Vagina (tissue), 2 donors: ENCODE measurements at regions not wholly inside any gene's neighbourhood (a gene's known extent, or its start where the extent isn't known, plus 50 kb on each side); places are given as distances from the start of the nearest gene placed in this dataset.

ENCODE experiments used
- DNase-seq, 2 donors: peaks; one replicate each; pipeline ENCODE4 v3.0.0-alpha.2; 2017; ENCODE audit errors: extremely low spot score in 2 of 2
- H3K27ac ChIP-seq: fragments of 200-600 bp; sonication (generic); one replicate; pipeline ENCODE4 v1.5.1; 2019
- H3K27me3 ChIP-seq: fragments of 200-600 bp; sonication (generic); one replicate; pipeline ENCODE4 v1.5.1; 2019
- H3K36me3 ChIP-seq, 2 donors: fragments of 200-600 bp; sonication (generic); one replicate each; pipeline ENCODE4 v1.5.1; 2017 to 2019
- H3K4me1 ChIP-seq: fragments of 200-600 bp; sonication (generic); one replicate; pipeline ENCODE4 v1.5.1; 2019
- H3K4me3 ChIP-seq, 2 donors: fragments of 200-600 bp; sonication (generic); 1 replicate in 1 of 2; 2 replicates in 1 of 2; pipeline ENCODE4 v1.5.1; 2016 to 2019
- H3K9me3 ChIP-seq: fragments of 200-600 bp; sonication (generic); one replicate; pipeline ENCODE4 v1.5.1; 2019
- POLR2A ChIP-seq, 2 donors: fragments of 450-650 bp; IDR thresholded peaks; one replicate each; pipeline ENCODE4 v1.6.1; 2017; ENCODE audit warnings: antibody characterized with exemption in 2 of 2, mild to moderate bottlenecking in 2 of 2, moderate library complexity in 2 of 2
- POLR2AphosphoS5 ChIP-seq, 2 donors: sonication (generic); formaldehyde crosslinking; IDR thresholded peaks; one replicate each; pipeline ENCODE4 v1.9.0; 2017; ENCODE audit warnings: antibody characterized with exemption in 2 of 2, mild to moderate bottlenecking in 2 of 2, low read depth in 1 of 2; ENCODE audit not compliant: insufficient read depth in 1 of 2
- intact Hi-C: fragments of 100-400 bp; cut with DNase I; formaldehyde crosslinking; loops from one replicate; pipeline ENCODE4 v1.15.1; 2023
- TF ChIP-seq, protein P1 (sequence below), 3 experiments: fragments of 450-650 bp in 2 of 3; fragments of 200-600 bp in 1 of 3; sonication (generic) in 1 of 3; IDR thresholded peaks; one replicate each; pipeline ENCODE4 v1.5.1; 2017 to 2019; ENCODE audit warnings: antibody characterized with exemption in 3 of 3, mild to moderate bottlenecking in 2 of 3, moderate library complexity in 2 of 3

- H3K27ac ChIP-seq = no peak overlapping the region
- TF ChIP-seq POLR2A (IDR thresholded peaks at IDR 0.05) (no peak), POLR2AphosphoS5 (IDR thresholded peaks at IDR 0.05; ENCODE audit: insufficient read depth in 1 of 2, low read depth in 1 of 2) (no peak)
- TF ChIP-seq, protein P1, sequence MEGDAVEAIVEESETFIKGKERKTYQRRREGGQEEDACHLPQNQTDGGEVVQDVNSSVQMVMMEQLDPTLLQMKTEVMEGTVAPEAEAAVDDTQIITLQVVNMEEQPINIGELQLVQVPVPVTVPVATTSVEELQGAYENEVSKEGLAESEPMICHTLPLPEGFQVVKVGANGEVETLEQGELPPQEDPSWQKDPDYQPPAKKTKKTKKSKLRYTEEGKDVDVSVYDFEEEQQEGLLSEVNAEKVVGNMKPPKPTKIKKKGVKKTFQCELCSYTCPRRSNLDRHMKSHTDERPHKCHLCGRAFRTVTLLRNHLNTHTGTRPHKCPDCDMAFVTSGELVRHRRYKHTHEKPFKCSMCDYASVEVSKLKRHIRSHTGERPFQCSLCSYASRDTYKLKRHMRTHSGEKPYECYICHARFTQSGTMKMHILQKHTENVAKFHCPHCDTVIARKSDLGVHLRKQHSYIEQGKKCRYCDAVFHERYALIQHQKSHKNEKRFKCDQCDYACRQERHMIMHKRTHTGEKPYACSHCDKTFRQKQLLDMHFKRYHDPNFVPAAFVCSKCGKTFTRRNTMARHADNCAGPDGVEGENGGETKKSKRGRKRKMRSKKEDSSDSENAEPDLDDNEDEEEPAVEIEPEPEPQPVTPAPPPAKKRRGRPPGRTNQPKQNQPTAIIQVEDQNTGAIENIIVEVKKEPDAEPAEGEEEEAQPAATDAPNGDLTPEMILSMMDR (IDR thresholded peaks at IDR 0.05) = no peak
- H3K27me3 ChIP-seq = no peaks in the 10 kb centered on the region
- no peaks in the 10 kb centered on the region for H3K36me3 ChIP-seq
- no peaks in the 10 kb centered on the region for H3K9me3 ChIP-seq
- intact Hi-C loops = no loop called here
- DNase-seq = no peak
- no peak overlapping the region for H3K4me3 ChIP-seq
- H3K4me1 ChIP-seq = no peaks in the 10 kb centered on the region
Observed at GRCh38 chr9:115997923-115998322, 155.7 kb upstream of the PAPPA start.

- Histone ChIP-seq H3K9me3 (no peaks in the 10 kb centered on the region), H3K4me1 (no peaks in the 10 kb centered on the region), H3K27me3 (no peaks in the 10 kb centered on the region), H3K36me3 (no peaks in the 10 kb centered on the region), H3K4me3 (no peak overlapping the region), H3K27ac (no peak overlapping the region)
- DNase-seq = no peak
- TF ChIP-seq POLR2AphosphoS5 (IDR thresholded peaks at IDR 0.05; ENCODE audit: insufficient read depth in 1 of 2, low read depth in 1 of 2) = no peak
- TF ChIP-seq POLR2A (IDR thresholded peaks at IDR 0.05) = no peak
- TF ChIP-seq, protein P1 (IDR thresholded peaks at IDR 0.05) = no peak
- intact Hi-C loops = no loop called here
Observed at GRCh38 chr9:115998666-115999065, 154.9 kb upstream of the PAPPA start.

- Histone ChIP-seq H3K36me3 (no peaks in the 10 kb centered on the region), H3K27me3 (no peaks in the 10 kb centered on the region), H3K27ac (no peak overlapping the region), H3K4me3 (no peak overlapping the region), H3K9me3 (no peaks in the 10 kb centered on the region), H3K4me1 (no peaks in the 10 kb centered on the region)
- TF ChIP-seq, protein P1 (IDR thresholded peaks at IDR 0.05) = no peak
- TF ChIP-seq POLR2A (IDR thresholded peaks at IDR 0.05) (no peak), POLR2AphosphoS5 (IDR thresholded peaks at IDR 0.05; ENCODE audit: insufficient read depth in 1 of 2, low read depth in 1 of 2) (no peak)
- DNase-seq = no peak
- intact Hi-C loops = no loop called here
Observed at GRCh38 chr9:115999498-115999897, 154.1 kb upstream of the PAPPA start.

DNA sequence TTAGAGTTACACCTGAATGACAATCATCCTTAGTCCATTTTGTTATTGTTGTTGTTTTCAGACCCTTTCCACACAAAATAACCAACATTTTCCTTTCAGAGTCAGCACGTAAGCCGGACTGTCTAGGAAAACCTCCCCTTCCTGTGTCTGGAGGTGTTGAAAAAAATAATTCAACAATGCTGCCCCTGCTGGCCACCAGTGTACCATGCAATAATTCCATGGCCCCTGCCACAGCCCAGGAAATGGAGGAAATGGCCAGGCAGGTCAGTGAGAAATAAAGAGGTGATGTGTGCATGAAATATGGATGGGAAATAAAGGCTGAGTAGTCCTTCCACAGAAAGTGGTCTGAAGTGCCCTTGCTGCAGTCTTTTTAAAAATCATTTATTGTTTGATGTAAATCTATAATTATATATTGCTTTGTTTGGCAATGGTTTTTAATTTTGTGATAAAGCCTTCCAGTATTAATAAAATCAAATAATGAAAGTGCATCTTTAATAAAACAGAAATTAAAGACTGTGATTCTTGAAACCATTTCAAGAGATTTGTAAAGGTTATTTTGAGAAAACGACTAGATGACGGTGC, 152.8 kb upstream of the PAPPA start:
- no peak for DNase-seq
- H3K27me3 ChIP-seq = no peaks in the 10 kb centered on the region
- intact Hi-C loops = no loop called here
- TF ChIP-seq, protein P1 (IDR thresholded peaks at IDR 0.05) = no peak
- TF ChIP-seq POLR2AphosphoS5 (IDR thresholded peaks at IDR 0.05; ENCODE audit: insufficient read depth in 1 of 2, low read depth in 1 of 2) = no peak
- TF ChIP-seq POLR2A (IDR thresholded peaks at IDR 0.05) = no peak
- no peak overlapping the region for H3K27ac ChIP-seq
- H3K4me1 ChIP-seq = no peaks in the 10 kb centered on the region
- no peaks in the 10 kb centered on the region for H3K36me3 ChIP-seq
- H3K4me3 ChIP-seq = no peak overlapping the region
- no peaks in the 10 kb centered on the region for H3K9me3 ChIP-seq

GRCh38 chr9:116002181-116002580, 151.4 kb upstream of the PAPPA start:
- H3K4me1 ChIP-seq = no peaks in the 10 kb centered on the region
- intact Hi-C loops = no loop called here
- H3K36me3 ChIP-seq = no peaks in the 10 kb centered on the region
- TF ChIP-seq POLR2A (IDR thresholded peaks at IDR 0.05) = no peak
- TF ChIP-seq, protein P1 (IDR thresholded peaks at IDR 0.05) = no peak
- TF ChIP-seq POLR2AphosphoS5 (IDR thresholded peaks at IDR 0.05; ENCODE audit: insufficient read depth in 1 of 2, low read depth in 1 of 2) = no peak
- H3K9me3 ChIP-seq = no peaks in the 10 kb centered on the region
- no peak overlapping the region for H3K4me3 ChIP-seq
- no peak overlapping the region for H3K27ac ChIP-seq
- H3K27me3 ChIP-seq = no peaks in the 10 kb centered on the region
- DNase-seq = no peak
